HepG2 (cell line): ENCODE measurements at regions not wholly inside any gene's neighbourhood (a gene's known extent, or its start where the extent isn't known, plus 50 kb on each side); places are given as distances from the start of the nearest gene placed in this dataset.

Source experiments
- IRF2 ChIP-seq: IDR thresholded peaks from 2 replicates; pipeline ENCODE4 v1.6.1; 2018; ENCODE audit warnings: missing genetic modification reagents, missing compliant biosample characterization
- JUN ChIP-seq: sonication (generic); formaldehyde crosslinking; IDR thresholded peaks from 2 replicates; pipeline ENCODE4 v1.4.0; 2020; ENCODE audit warnings: mild to moderate bottlenecking, missing genetic modification reagents
- STAT5B ChIP-seq: sonication (generic); formaldehyde crosslinking; IDR thresholded peaks from 2 replicates; pipeline ENCODE4 v1.4.0; 2020; ENCODE audit warnings: missing genetic modification reagents
- ZZZ3 ChIP-seq: sonication (generic); formaldehyde crosslinking; IDR thresholded peaks from 2 replicates; pipeline ENCODE4 v1.4.0; 2020; ENCODE audit warnings: missing genetic modification reagents, mild to moderate bottlenecking, borderline replicate concordance
- TF ChIP-seq, protein P1 (sequence below): sonication (generic); formaldehyde crosslinking; IDR thresholded peaks from 2 replicates; pipeline ENCODE4 v1.5.0; 2020; ENCODE audit warnings: mild to moderate bottlenecking, missing genetic modification reagents, moderate library complexity

DNA sequence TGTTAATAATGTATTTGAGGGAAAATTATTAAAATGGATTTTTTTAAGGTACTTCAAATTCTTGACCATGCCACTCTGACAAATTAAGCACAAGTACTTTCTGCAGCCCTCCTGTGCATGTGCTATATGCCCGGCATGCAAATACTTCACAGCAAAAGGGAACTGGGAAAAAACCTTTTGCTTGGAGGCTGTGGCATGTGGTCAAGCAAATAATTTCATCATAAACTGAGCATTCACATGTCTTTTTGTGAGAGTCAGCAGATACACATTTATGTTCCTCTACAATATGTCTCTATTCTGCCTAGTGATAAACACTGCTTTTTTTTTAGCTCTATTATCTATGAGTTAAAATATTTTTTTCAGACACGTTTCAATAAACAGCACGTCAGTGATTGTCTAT is 53.7 kb upstream of the SEMA3A start:
- TF ChIP-seq ZZZ3 (CRISPR knock-in tag): no peak
- TF ChIP-seq, protein P1, sequence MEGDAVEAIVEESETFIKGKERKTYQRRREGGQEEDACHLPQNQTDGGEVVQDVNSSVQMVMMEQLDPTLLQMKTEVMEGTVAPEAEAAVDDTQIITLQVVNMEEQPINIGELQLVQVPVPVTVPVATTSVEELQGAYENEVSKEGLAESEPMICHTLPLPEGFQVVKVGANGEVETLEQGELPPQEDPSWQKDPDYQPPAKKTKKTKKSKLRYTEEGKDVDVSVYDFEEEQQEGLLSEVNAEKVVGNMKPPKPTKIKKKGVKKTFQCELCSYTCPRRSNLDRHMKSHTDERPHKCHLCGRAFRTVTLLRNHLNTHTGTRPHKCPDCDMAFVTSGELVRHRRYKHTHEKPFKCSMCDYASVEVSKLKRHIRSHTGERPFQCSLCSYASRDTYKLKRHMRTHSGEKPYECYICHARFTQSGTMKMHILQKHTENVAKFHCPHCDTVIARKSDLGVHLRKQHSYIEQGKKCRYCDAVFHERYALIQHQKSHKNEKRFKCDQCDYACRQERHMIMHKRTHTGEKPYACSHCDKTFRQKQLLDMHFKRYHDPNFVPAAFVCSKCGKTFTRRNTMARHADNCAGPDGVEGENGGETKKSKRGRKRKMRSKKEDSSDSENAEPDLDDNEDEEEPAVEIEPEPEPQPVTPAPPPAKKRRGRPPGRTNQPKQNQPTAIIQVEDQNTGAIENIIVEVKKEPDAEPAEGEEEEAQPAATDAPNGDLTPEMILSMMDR: no peak
- TF ChIP-seq IRF2: no peak
- no peak for TF ChIP-seq JUN (CRISPR knock-in tag)
- TF ChIP-seq STAT5B: no peak
